HEK293 (cell line): ENCODE measurements at regions not wholly inside any gene's neighbourhood (a gene's known extent, or its start where the extent isn't known, plus 50 kb on each side); places are given as distances from the start of the nearest gene placed in this dataset.

ENCODE experiments used
- CTCF ChIP-seq: fragments of 450-650 bp; formaldehyde crosslinking; IDR thresholded peaks from 2 replicates; pipeline ENCODE4 v1.5.1; 2016; ENCODE audit warnings: missing biosample characterization, missing genetic modification characterization
- KLF9 ChIP-seq: fragments of 450-650 bp; formaldehyde crosslinking; IDR thresholded peaks from 2 replicates; pipeline ENCODE4 v1.5.1; 2016; ENCODE audit warnings: missing biosample characterization, missing genetic modification characterization, low read depth
- YY1 ChIP-seq: fragments of 450-650 bp; formaldehyde crosslinking; IDR thresholded peaks from 2 replicates; pipeline ENCODE4 v1.5.1; 2018; ENCODE audit warnings: missing biosample characterization, missing genetic modification characterization
- ZFP69B ChIP-seq: fragments of 450-650 bp; formaldehyde crosslinking; IDR thresholded peaks from 2 replicates; pipeline ENCODE4 v1.5.1; 2016; ENCODE audit warnings: missing biosample characterization, missing genetic modification characterization
- ZNF311 ChIP-seq: fragments of 450-650 bp; formaldehyde crosslinking; IDR thresholded peaks from 2 replicates; pipeline ENCODE4 v1.5.1; 2017; ENCODE audit warnings: missing biosample characterization, missing genetic modification characterization, borderline replicate concordance
- ZNF391 ChIP-seq: fragments of 450-650 bp; formaldehyde crosslinking; IDR thresholded peaks from 2 replicates; pipeline ENCODE4 v1.5.1; 2016; ENCODE audit warnings: low read depth, missing biosample characterization, missing genetic modification characterization, borderline replicate concordance

- TF ChIP-seq YY1 (tag by site-specific recombination) (no peak), CTCF (tag by site-specific recombination) (no peak), ZNF311 (tag by site-specific recombination) (no peak), ZFP69B (no peak), KLF9 (no peak), ZNF391 (tag by site-specific recombination) (no peak)
These were observed 494.8 kb downstream of the MAT2B start for GRCh38 chr5:164000241-164000640.
